NCI-H345 treated with DMSO at 0.1 percent for 48 hours (cell line): ENCODE measurements at regions not wholly inside any gene's neighbourhood (a gene's known extent, or its start where the extent isn't known, plus 50 kb on each side); places are given as distances from the start of the nearest gene placed in this dataset.

Source experiments
- DNase-seq: peaks from one replicate; lab custom pipeline; 2025; ENCODE audit not compliant: unreplicated experiment; lab: John Stamatoyannopoulos, UW

DNA sequence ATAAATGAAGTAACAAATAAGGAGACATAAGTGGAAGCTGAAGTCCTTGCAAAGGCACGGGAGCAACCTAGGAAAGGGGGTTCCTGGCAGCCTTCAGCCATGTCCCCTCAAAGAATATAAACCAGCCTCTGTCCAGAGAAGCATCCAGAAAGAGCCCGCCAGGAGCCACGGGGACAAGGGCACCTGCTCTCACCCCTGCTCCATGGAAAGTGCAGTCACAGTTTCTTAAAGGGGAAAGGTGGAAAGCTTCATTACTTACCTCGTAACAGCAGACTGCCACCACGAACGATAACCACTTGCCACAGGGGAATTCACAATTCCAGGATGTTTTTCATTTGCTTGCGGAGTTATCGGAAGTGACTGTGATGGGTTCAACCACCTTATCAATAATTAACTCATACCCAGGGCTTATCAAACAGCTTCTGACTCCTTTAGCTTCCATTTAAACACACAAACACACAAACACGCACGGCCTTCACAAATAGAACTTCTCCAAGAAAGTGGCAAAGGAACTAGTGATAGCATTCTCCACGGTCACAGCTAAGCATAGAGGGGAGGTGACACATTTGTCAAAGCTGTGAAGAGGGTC is 134.2 kb upstream of the IGF1R start:
- DNase-seq: no peak

DNA sequence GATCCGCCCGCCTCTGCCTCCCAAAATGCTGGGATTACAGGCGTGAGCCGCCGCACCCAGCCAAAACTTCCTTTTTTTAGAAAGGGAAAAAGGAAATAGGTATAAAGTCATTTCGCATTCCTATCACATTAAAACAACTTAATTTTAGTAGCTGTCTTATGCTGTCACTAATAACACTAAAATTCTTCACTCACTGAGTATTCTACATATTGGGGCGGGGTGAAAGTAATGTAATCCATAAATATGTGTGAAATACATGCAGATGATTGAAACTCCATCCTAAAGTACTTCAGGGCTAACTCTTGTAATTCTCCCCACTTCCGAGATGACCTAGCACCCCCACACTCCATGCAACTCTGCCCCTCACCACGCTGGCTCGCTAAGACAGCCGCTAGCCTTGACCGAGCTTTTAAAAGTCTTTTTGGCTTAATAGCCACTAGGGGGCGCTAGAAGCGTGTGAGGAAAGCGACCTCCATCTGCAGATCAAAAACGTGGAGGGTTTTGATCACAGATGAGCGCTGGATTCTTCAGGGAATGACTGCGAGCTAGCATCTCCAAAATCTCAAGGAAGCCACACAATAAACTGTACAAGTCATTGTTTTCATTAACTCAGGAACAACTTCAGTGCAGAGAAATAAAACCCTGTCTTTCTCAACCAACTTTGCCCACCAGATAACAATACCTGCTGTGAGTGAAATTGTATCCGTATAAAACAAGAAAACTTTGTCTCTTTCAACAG is 129.3 kb upstream of the IGF1R start:
- peak; percentile 23 for DNase-seq

DNA sequence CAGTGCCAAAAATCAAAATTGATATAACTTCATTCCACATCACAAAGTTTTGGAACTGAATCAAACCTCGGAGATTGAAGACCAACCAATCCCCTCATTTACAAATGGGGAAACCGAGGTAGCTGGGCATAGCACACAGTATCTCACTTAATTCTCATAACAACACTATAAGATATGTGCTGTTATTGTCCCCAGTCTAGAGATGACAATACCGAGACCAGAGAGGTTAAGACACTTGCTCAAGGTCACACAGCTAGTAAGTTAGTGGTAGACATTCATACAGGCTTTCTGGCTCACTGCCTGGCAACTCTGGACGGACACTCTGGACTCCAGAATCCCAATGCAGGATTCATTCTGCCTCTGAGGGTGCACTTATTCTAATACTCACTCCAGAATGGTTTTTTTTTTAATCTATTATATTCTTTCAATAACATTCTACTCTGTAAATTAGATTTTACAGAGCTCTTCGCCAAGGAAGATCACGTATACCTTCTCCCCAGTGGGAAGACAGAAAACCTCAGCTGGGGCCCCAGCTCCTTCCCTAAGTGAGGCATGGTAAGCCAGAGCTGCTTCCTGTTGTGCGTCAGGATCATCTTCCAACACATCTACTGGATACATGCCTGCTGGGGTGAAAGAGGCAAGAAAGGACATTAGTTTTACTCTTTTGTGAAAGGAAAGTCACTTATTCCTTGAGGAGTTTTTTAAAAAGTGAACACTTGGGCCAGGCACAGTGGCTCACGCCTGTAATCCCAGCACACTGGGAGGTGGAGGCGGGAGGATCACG is 128.4 kb upstream of the IGF1R start:
- no peak for DNase-seq

DNA sequence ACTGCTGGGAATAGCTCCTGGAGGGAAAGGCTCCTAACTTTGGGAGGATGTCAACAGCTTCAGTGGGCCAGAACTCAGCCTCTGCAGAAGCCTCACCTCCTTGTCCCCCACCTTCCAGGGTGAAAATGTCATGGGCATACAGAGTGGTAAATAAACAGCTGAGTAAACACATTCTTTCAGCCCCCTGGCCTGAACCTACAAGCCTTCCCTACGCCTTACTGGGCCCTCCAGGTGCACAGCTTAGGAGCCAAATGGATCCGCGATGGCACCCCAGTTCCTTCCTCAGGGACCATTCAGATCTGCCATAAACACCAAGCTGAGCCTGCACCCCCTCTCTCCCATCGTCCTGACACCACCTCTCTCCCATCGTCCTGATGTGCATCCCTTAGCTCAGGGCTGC is 126.2 kb upstream of the IGF1R start:
- no peak for DNase-seq

DNA sequence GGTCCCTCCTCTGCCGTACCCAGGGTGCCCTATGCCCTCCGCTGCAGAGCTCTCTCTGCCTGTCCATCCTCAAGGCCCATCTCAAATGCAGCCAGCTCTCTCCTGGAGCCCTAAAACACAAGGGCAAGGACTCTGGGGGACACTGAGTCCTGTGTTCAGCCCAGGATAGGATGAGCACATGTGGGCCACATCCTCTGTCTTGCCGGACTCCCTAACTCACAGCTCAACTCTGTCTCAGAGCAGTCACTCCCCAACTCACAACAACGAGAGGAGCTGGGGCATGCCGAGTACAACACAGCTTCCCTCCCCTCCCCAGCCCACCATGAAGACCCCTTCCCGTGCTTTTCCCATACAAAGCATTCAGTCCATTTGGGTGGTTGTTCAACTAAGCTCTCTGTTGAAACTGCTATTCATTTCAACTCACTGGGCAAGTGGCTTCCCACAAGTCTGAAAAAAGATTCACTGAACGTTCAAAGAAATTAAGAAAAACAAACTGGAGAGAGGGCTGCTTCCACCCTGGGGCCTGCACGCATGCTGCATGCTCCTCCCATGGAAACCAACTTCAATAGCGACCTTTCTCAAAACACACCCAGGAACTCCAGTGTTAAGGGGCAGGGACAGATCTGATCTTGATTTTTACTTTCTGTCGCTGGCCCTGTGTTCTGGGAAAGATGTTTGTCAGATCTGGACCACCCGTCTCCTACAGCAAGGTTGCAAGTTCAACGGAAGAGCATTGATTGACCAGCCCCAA is 124.3 kb upstream of the IGF1R start:
- DNase-seq: no peak

DNA sequence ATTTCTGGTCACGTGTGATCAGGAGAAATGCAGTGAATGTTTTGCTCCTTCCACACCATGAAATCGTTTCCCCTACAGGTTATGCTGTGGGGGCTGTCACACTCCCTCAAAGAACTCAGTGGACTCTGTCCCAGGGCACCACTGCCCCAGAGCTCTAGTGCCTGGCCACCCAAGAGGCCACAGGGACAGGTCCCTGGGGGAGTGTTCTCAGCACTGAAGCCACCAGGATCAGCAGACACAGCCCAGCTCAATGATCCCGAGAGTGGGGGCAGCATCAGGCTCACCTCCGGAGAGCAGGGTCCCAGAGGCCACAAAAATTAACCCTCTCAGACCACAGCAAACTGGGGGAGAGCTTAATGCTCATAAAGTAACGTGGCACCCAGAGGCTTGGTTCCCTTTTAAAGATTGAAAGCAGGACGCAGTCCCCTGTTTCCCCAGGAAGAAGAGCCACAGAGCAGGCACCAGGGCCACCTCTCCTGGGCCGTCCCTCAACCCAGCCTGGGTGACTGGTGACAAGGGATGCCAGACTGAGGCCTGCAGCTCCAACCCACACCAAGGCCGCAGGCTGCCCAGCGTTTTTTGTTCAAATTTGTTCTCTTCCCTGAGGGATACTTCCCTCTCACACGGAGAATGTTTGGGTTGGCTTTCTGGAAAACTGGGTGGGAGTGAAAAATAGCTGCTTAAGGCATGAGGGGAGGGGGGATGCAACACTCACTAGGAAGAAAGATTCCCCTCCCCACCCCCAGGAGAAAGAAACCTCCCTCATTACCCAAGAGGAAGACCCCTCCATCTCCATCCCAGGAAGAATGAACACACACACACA is 123.3 kb upstream of the IGF1R start:
- no peak for DNase-seq

DNA sequence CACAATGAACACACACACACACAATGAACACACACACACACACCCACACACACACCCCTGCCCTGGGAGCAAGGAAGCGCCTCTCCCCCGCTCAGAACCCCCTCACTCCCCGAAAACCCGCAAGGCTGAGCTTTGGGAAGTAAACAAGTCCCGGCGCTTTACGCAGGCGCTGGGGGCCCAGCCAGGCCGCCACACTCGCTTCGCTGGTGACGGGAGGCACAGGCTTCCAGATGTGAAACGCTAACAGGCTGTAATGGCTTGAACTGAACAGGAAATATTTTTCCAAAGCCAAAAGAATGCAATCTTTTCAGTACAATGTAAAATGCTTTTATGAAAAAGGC is 122.7 kb upstream of the IGF1R start:
- DNase-seq: no peak

DNA sequence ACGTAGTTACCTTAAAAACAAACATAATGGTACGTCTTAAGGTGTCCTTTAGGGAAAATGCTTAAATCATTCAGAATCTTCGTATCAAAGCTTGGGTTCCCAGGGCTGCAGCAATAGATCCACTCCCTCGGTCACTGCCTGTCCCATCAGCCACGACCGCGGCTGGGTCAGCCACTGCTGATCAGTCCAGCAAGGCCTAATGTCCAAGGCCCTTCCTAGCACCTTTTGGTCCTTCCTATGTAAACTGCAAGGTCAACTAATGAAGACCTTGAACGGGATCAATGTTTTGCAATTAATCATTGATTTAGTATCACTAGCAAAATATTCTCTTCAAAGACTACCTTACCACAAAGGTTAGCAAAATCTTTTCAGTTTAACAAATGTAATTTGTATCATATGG is 122.2 kb upstream of the IGF1R start:
- no peak for DNase-seq

DNA sequence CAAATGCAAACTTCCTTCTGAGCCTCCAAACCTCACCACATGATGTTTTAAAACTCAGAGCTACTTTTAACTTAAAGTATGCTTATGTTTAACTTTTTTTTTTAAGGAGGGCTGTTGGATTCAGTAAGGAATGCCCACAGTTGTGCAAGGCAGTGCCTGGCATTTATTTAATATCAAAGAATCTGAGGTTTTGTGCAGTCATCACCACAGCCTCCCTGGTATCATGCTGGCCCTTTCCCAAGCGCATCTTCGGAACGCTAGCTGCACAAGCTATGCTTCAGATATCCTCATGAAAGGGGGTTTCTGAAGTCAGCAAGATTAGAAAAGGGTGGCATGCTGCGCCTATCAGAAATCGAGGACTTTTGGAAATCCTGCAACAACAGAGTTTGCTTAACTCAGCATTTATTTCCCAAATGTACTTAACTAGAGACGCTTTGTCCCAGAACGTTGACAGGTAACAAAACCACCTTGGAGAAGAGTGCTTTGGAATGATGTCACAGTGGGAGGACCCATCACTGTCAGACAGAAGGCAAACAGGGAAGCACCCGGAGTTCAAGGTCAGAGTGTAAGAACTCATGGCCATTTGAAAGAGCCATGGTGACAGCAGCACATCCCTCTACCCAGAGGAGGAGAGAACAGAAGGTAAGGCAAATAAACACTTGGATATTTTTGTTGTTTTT is 120.2 kb upstream of the IGF1R start:
- DNase-seq: no peak

DNA sequence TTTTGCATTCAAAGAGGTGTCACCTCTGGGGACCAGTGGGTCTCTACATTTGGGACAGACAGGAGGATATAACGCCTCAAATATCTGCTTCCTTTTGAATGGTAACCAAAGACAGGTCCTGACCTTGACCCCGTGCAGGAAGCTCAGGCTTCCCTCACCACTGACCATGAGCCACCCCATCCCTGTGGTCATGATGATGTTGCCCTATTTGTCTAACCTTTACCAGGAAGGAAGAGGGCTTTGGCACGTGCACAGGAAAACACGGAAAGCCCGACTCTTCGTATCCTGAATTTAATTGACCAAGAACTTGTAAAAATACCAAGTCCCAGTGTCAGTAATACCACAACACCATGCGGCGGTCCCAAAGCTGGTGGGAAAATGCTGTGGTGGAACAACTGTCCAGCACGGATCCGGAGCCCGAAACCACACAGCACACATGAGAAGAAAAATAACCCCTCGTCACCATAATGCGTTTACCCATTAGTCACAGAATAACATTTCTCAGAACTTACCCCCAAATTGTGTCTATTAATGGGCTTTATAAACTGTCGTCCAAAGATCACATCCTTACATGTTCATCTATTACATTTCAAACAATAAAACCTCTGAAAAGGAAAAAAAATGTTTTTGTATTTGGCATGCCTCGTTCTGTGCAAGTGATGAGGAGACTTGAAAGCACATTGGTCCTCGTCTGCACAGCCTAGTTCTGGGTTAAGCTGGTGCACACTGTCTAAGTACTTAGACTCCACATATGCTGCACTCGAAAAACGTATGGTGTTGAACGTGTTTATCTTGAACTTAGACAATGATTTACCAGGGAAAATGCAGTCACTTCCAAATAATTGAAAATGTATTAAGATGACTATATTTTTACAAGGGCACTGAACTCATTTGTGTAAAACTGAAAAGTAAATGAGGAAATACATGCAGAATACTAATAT is 118.9 kb upstream of the IGF1R start:
- no peak for DNase-seq

DNA sequence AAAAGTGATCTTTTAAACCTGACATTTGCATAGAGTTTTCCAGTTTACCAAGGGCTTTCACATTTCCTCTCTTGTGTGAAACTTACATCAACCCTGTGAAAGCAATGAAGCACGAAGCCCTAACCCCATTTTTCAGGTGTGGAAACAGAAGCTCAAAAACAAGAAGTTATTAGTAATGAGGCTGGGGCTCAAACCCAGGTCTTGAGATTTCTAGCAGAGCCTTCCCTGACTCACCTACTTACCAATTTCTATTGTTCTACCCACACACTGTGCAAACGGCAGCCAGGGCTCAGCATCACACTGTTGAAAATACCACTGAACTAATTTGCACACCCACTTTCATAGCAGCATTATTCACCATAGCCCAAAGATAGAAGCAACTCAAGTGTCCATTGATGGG is 117.8 kb upstream of the IGF1R start:
- no peak for DNase-seq

DNA sequence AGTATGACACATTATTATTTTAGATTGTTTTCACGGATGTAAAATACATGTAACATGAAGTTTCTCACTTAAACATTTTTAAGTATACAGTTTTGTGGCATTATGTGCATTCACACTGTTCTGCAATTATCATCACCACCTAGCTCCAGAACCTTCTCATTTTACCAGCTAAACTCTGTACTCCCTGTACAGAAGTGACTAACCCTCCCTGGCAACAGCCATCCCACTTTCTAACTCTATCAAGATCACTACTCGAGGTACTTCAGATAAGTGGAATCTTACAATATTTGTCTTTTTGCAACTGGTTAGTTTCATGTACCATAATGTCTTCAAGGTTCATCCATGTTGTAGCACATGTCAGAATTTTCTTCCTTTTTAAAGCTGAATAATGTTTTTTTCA is 116.3 kb upstream of the IGF1R start:
- no peak for DNase-seq

DNA sequence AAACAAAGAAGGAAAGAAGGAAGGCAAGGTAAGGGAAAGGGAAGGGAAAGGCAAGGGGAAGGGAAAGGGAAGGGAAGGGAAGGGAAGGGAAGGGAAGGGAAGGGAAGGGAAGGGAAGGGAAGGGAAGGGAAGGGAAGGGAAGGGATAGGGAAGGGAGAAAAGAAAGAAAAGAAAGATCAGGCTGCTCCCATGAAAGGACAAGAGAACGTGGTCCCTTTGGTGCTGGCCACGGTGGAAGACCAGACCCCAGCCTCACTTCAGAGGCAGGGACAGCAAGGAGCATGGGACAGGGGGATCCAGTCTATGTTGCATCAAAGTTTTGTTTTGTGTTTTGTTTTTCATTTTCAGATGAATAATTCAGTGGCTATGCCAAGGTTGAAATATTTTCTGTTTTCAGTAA is 111.4 kb upstream of the IGF1R start:
- DNase-seq: no peak

DNA sequence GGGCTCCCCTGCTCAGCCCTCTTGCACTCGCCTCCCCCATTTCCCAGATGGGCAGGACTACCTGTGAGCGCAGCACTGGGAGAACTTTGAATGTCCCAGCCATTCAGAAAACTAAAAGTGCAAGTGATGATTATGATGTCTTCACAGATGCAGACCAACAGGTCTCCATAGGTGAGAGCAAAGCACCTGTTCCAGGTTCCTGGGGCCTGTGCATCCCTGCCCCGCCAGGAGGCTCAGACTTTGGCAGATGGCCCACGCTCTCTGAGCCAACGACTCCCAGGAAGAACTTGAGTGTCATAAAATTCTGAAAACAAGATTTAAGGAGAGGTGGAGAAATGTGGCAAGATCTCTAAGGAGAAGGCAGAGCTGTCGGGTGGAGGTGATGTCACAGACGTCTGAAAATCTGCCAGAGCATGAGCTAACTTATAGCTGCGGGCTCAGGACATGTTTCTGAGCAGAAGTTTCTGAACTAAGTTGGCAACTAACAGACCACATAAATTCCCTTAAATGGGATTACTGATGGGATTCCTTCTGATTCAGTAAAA is 110.8 kb upstream of the IGF1R start:
- no peak for DNase-seq

DNA sequence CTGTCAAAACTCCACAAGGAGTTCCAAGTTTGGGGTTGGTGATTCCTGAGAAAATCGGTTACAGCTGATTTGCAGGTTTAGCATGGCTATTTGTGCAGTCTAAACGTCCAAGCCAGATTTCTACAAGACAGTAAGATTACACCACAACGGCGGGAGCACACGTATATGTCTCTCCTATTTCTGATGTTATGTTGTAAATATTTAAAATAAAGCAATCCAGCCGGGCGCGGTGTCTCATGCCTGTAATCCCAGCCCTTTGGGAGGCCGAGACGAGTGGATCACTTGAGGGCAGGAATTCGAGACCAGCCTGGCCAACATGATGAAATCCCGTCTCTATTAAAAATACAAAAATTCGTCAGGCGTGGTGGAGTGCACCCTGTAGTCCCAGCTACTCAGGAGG is 106.8 kb upstream of the IGF1R start:
- DNase-seq: no peak

DNA sequence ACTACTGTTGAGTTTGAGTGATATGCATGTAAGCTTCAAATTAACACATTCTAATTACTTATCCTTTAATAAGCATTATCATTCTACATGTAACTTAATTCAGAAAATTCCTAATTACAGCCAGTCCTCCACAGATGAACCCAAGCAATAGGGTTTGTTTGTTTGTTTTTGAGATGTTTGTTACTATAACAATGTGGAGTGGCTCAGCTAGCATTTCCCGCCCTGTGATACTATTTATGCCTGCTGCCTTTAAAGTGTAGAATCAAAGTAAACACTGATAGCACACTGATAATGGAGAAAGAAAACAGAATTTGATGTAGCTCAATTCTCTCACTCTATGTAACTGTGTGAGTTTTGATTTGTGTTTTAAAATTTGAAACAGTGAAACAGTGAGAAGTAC is 105.1 kb upstream of the IGF1R start:
- no peak for DNase-seq

DNA sequence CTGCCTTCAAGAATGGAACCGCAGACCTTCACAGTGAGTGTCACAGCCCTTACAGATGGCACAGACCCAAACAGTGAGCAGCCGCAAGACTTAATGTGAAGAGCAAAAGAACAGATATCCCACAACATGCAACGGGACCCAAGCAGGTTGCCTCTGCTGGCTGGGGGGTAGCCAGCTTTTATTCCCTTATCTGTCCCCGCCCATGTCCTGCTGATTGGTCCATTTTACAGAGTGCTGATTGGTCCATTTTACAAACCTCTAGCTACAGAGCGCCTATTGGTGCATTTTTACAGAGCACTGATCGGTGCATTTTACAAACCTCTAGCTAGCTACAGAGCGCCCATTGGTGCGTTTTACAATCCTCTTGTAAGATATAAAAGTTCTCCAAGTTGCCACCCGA is 102.0 kb upstream of the IGF1R start:
- no peak for DNase-seq

DNA sequence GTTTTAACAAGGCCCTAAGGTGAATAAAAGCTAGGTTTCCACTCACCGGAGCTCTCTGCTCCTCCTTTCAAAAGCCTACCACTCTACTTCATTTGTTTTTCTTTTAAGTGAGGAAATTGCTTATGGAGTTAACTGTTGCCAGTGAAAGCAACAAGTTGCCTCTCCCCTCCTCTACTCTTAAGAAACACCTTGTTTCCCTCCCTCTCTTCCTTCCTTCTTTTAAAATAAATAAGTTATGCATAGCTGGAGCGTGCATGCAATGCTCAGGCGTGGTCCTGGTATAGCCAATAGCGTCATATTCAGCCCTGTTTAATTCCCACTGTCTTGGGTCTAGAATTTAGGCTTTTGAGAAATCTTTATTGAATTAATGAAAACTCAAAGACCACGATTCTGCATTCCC is 101.1 kb upstream of the IGF1R start:
- no peak for DNase-seq

DNA sequence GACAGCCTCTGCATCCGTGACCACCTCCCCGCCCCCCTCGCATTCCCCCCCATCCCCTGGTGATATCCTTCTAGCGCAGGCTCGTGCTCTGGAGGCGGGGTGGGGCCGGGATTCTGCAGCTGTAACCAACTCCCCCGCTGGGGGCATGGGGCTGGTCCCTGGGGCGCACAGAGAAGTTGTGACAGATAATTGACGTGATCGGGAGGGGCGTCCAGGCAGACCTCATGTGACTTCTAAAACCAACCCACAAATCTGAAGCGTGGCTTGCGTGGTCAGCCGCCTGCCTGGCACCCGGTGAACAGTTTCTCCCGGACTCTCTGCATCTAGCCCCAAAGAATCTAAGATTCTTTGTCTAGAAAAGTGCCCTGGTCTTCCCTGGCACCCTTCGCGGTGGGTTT is 100.6 kb upstream of the IGF1R start:
- DNase-seq: no peak
